Colonic mucosa (tissue), 4 donors: ENCODE measurements at regions not wholly inside any gene's neighbourhood (a gene's known extent, or its start where the extent isn't known, plus 50 kb on each side); places are given as distances from the start of the nearest gene placed in this dataset.
"Not testable (repeated sequence)": the region's sequence is repeated elsewhere in the genome, so short reads cannot be mapped to it uniquely, and the experiment has no call there.

Experiments
- DNase-seq: peaks from one replicate; pipeline ENCODE4 v3.0.0-alpha.2; 2020
- H3K27ac ChIP-seq: fragments of 200-600 bp; one replicate; pipeline ENCODE4 v1.8.0; 2021
- H3K27me3 ChIP-seq: fragments of 200-600 bp; one replicate; pipeline ENCODE4 v1.8.0; 2021
- H3K36me3 ChIP-seq: fragments of 200-600 bp; one replicate; pipeline ENCODE4 v1.8.0; 2021
- H3K4me1 ChIP-seq: fragments of 200-600 bp; one replicate; pipeline ENCODE4 v1.8.0; 2021; ENCODE audit warnings: mild to moderate bottlenecking
- H3K4me3 ChIP-seq: fragments of 200-600 bp; one replicate; pipeline ENCODE4 v1.8.0; 2021
- H3K9ac ChIP-seq, 2 donors: one replicate each; pipeline ENCODE4 v1.7.0; 2013; ENCODE audit warnings: control low read depth in 2 of 2, low read depth in 2 of 2, low read length in 2 of 2
- H3K9me3 ChIP-seq: fragments of 200-600 bp; one replicate; pipeline ENCODE4 v1.8.0; 2021
- intact Hi-C: fragments of 100-400 bp; cut with DNase I; formaldehyde crosslinking; loops from one replicate; pipeline ENCODE4 v1.14.1; 2022
- TF ChIP-seq, protein P1 (sequence below): fragments of 200-600 bp; IDR thresholded peaks from one replicate; pipeline ENCODE4 v1.8.0; 2022; ENCODE audit warnings: antibody characterized with exemption, mild to moderate bottlenecking
- donor health status: healthy.
- donor health status: DM: no; HTN: no; CAD: no.
- donor health status: DM: no; HTN: no; CAD: no.

DNA sequence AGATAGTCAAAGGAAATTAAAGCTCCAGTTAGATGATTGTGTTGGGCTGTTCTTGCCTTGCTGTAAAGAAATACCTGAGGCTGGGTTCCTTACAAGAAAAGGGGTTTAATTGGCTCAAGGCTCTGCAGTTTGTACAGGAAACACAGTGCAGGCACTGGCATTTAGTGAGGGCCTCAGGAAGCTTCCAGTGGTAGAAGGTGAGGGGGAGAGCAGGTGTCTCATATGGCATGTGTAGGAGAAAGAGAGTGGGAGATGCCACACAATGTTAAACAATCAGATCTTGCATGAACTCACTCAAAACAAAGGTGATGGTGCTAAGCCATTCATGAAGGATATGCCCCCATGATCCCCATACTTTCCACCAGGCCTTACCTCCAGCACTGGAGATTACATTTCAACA, 493.5 kb upstream of the IMPG1 start:
- Histone ChIP-seq H3K27me3 (no peaks in the 10 kb centered on the region), H3K4me1 (no peaks in the 10 kb centered on the region), H3K9me3 (no peaks in the 10 kb centered on the region), H3K9ac (no peak overlapping the region), H3K4me3 (no peak overlapping the region), H3K36me3 (no peaks in the 10 kb centered on the region), H3K27ac (no peak overlapping the region)
- TF ChIP-seq, protein P1, sequence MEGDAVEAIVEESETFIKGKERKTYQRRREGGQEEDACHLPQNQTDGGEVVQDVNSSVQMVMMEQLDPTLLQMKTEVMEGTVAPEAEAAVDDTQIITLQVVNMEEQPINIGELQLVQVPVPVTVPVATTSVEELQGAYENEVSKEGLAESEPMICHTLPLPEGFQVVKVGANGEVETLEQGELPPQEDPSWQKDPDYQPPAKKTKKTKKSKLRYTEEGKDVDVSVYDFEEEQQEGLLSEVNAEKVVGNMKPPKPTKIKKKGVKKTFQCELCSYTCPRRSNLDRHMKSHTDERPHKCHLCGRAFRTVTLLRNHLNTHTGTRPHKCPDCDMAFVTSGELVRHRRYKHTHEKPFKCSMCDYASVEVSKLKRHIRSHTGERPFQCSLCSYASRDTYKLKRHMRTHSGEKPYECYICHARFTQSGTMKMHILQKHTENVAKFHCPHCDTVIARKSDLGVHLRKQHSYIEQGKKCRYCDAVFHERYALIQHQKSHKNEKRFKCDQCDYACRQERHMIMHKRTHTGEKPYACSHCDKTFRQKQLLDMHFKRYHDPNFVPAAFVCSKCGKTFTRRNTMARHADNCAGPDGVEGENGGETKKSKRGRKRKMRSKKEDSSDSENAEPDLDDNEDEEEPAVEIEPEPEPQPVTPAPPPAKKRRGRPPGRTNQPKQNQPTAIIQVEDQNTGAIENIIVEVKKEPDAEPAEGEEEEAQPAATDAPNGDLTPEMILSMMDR, result no peak
- intact Hi-C loops, result no loop called here
- DNase-seq, result no peak

DNA sequence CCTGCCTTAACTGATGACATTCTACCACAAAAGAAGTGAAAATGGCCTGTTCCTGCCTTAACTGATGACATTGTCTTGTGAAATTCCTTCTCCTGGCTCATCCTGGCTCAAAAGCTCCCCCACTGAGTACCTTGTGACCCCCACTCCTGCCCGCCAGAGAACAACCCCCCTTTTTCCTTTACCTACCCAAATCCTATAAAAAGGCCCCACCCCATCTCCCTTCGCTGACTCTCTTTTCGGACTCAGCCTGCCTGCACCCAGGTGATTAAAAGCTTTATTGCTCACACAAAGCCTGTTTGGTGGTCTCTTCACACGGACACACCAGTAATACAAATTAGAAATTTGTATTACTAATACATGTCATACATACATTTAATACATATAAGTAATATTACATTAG, 489.9 kb upstream of the IMPG1 start:
- H3K4me3 ChIP-seq, H3K36me3 ChIP-seq, H3K27me3 ChIP-seq, H3K9me3 ChIP-seq, DNase-seq, intact Hi-C loops, H3K9ac ChIP-seq, H3K27ac ChIP-seq, H3K4me1 ChIP-seq: not testable (repeated sequence)

DNA sequence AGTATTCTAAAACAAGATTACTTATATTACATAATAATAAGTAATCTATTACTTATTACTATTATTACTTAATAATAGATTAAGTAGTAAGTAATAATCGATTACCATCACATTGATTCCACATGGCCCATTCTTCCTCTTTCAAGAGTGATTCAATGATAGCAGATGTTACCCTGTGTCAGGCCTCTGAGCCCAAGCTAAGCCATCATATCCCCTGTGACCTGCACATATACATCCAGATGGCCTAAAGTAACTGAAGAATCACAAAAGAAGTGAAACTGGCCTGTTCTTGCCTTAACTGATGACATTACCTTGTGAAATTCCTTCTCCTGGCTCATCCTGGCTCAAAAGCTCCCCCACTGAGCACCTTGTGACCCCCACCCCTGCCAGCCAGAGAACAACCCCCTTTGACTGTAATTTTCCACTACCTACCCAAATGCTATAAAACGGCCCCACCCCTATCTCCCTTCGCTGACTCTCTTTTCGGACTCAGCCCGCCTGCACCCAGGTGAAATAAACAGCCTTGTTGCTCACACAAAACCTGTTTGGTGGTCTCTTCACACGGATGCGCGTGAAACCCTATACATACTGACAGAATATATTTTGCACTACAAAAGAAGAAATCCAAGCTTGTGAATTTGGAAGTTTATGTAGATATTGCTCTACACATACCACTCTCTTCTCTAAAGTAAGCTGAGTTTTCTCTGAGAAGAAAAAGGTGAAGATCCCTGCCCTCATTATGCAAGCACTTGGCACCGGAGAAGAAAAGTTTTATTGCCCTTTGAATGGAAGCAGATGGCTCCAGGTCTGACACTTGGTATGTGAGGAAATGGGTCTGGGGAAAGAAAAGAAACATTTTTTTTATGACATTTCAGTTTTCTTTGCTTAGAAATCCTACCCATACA, 488.6 kb upstream of the IMPG1 start:
- H3K27me3 ChIP-seq, H3K4me1 ChIP-seq, H3K4me3 ChIP-seq, H3K27ac ChIP-seq, intact Hi-C loops, H3K9me3 ChIP-seq, H3K9ac ChIP-seq, DNase-seq, H3K36me3 ChIP-seq: not testable (repeated sequence)

DNA sequence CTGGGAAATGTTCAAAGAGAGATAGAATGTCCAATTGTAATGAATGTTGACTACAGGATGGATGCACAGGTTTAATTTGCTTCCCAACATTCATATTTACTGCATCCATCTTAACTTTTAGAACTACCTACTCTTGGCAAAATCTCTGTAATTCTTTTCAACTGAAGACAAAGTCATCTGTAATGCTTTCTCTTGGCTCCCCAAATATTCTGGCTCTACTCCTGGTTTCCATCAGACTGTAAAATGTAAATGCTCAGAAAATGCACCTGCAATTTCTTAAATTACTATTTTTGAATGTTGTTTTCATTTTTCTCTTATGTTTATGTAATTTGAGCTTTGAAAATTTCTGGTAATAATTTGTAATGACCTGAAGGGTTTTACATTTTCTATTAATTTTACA, 480.8 kb upstream of the IMPG1 start:
- H3K9ac ChIP-seq, result no peak overlapping the region
- H3K27me3 ChIP-seq, result no peaks in the 10 kb centered on the region
- intact Hi-C loops, result no loop called here
- no peaks in the 10 kb centered on the region for H3K9me3 ChIP-seq
- no peak overlapping the region for H3K4me3 ChIP-seq
- H3K27ac ChIP-seq, result no peak overlapping the region
- TF ChIP-seq, protein P1, result no peak
- H3K36me3 ChIP-seq, result no peaks in the 10 kb centered on the region
- DNase-seq, result no peak
- H3K4me1 ChIP-seq, result no peaks in the 10 kb centered on the region

- Histone ChIP-seq H3K36me3 (no peaks in the 10 kb centered on the region), H3K9me3 (no peaks in the 10 kb centered on the region), H3K27ac (no peak overlapping the region), H3K9ac (no peak overlapping the region), H3K4me1 (no peaks in the 10 kb centered on the region), H3K4me3 (no peak overlapping the region), H3K27me3 (no peaks in the 10 kb centered on the region)
- TF ChIP-seq, protein P1, result no peak
- intact Hi-C loops, result no loop called here
- no peak for DNase-seq
Observed at GRCh38 chr6:76552268-76552667, 479.8 kb upstream of the IMPG1 start.

GRCh38 chr6:76533661-76534060, 461.2 kb upstream of the IMPG1 start:
- no peak overlapping the region for H3K9ac ChIP-seq
- H3K36me3 ChIP-seq, result no peaks in the 10 kb centered on the region
- H3K4me3 ChIP-seq, result no peak overlapping the region
- TF ChIP-seq, protein P1, result no peak
- no peak overlapping the region for H3K27ac ChIP-seq
- H3K9me3 ChIP-seq, result no peaks in the 10 kb centered on the region
- intact Hi-C loops, result no loop called here
- no peak for DNase-seq
- H3K27me3 ChIP-seq, result no peaks in the 10 kb centered on the region
- no peaks in the 10 kb centered on the region for H3K4me1 ChIP-seq
